ENCODE measurements at regions not wholly inside any gene's neighbourhood (a gene's known extent, or its start where the extent isn't known, plus 50 kb on each side); places are given as distances from the start of the nearest gene placed in this dataset.

GRCh38 chr13:105353654-105354053 lies 1181.8 kb downstream of the EFNB2 start:
- TF ChIP-seq CTCF (IDR thresholded peaks at IDR 0.05) = no peak
- DNase-seq = no peak
- ATAC-seq = no peak
- Histone ChIP-seq H3K4me3 (no peak overlapping the region), H3K9me3 (no peaks in the 10 kb centered on the region), H3K36me3 (ENCODE audit: low read depth) (no peaks in the 10 kb centered on the region), H3K4me1 (ENCODE audit: low read depth) (no peaks in the 10 kb centered on the region)
- intact Hi-C loops (cut with DNase I, micrococcal nuclease) = no loop called here

GRCh38 chr13:105349082-105349723 lies 1186.3 kb downstream of the EFNB2 start:
- Histone ChIP-seq H3K4me3 (no peak overlapping the region), H3K9me3 (no peaks in the 10 kb centered on the region), H3K36me3 (ENCODE audit: low read depth) (no peaks in the 10 kb centered on the region), H3K4me1 (ENCODE audit: low read depth) (no peaks in the 10 kb centered on the region)
- TF ChIP-seq CTCF (IDR thresholded peaks at IDR 0.05) = no peak
- ATAC-seq (no peak), DNase-seq (no peak)
- intact Hi-C loops (cut with DNase I, micrococcal nuclease) = no loop called here

- ATAC-seq (no peak), DNase-seq (no peak)
- intact Hi-C loops (cut with DNase I, micrococcal nuclease) = no loop called here
- H3K4me3 ChIP-seq = no peak overlapping the region
- H3K4me1 ChIP-seq (ENCODE audit: low read depth) = no peaks in the 10 kb centered on the region
- no peaks in the 10 kb centered on the region for H3K9me3 ChIP-seq
- no peak for TF ChIP-seq CTCF (IDR thresholded peaks at IDR 0.05)
- no peaks in the 10 kb centered on the region for H3K36me3 ChIP-seq (ENCODE audit: low read depth)
Measured at GRCh38 chr13:105346141-105346775, 1189.2 kb downstream of the EFNB2 start.

- Histone ChIP-seq H3K9me3 (no peaks in the 10 kb centered on the region), H3K36me3 (ENCODE audit: low read depth) (no peaks in the 10 kb centered on the region), H3K4me1 (ENCODE audit: low read depth) (no peaks in the 10 kb centered on the region), H3K4me3 (no peak overlapping the region)
- no peak for ATAC-seq
- no peak for DNase-seq
- intact Hi-C loops (cut with DNase I, micrococcal nuclease) = no loop called here
- TF ChIP-seq CTCF (IDR thresholded peaks at IDR 0.05) = no peak
Measured at GRCh38 chr13:105345730-105346129, 1189.7 kb downstream of the EFNB2 start.

- intact Hi-C loops (cut with DNase I, micrococcal nuclease) = no loop called here
- TF ChIP-seq CTCF (IDR thresholded peaks at IDR 0.05) = no peak
- H3K9me3 ChIP-seq = no peaks in the 10 kb centered on the region
- DNase-seq (no peak), ATAC-seq (no peak)
- no peaks in the 10 kb centered on the region for H3K4me1 ChIP-seq (ENCODE audit: low read depth)
- H3K4me3 ChIP-seq = no peak overlapping the region
- no peaks in the 10 kb centered on the region for H3K36me3 ChIP-seq (ENCODE audit: low read depth)
Measured at GRCh38 chr13:105345131-105345530, 1190.3 kb downstream of the EFNB2 start.
